Mesothelial cell of epicardium (in vitro differentiated cells): ENCODE measurements at regions not wholly inside any gene's neighbourhood (a gene's known extent, or its start where the extent isn't known, plus 50 kb on each side); places are given as distances from the start of the nearest gene placed in this dataset.
"Not testable (repeated sequence)": the region's sequence is repeated elsewhere in the genome, so short reads cannot be mapped to it uniquely, and the experiment has no call there.

Experiments used
- DNase-seq, 2 experiments: peaks; one replicate each; pipeline ENCODE4 v3.0.0; 2021; ENCODE audit warnings: low spot score in 2 of 2; ENCODE audit not compliant: unreplicated experiment in 2 of 2
- H3K27ac Mint-ChIP-seq: 2 replicates; pipeline ENCODE4 v1.8.0; 2021; ENCODE audit warnings: mixed read lengths
- H3K27me3 Mint-ChIP-seq: 2 replicates; pipeline ENCODE4 v1.8.0; 2021; ENCODE audit warnings: low read depth, mixed read lengths
- H3K36me3 Mint-ChIP-seq: 2 replicates; pipeline ENCODE4 v1.8.0; 2021; ENCODE audit warnings: mixed read lengths
- H3K4me1 Mint-ChIP-seq: 2 replicates; pipeline ENCODE4 v1.8.0; 2021; ENCODE audit warnings: mixed read lengths
- H3K4me3 Mint-ChIP-seq: 2 replicates; pipeline ENCODE4 v1.8.0; 2021; ENCODE audit warnings: mild to moderate bottlenecking, moderate library complexity, mixed read lengths
- H3K9me3 Mint-ChIP-seq: 2 replicates; pipeline ENCODE4 v1.8.0; 2021; ENCODE audit warnings: mixed read lengths
- TF ChIP-seq, protein P1 (sequence below): fragments of 200-600 bp; sonication (generic); IDR thresholded peaks from one replicate; pipeline ENCODE4 v1.5.0; 2021; ENCODE audit warnings: antibody characterized with exemption; ENCODE audit not compliant: unreplicated experiment

DNA sequence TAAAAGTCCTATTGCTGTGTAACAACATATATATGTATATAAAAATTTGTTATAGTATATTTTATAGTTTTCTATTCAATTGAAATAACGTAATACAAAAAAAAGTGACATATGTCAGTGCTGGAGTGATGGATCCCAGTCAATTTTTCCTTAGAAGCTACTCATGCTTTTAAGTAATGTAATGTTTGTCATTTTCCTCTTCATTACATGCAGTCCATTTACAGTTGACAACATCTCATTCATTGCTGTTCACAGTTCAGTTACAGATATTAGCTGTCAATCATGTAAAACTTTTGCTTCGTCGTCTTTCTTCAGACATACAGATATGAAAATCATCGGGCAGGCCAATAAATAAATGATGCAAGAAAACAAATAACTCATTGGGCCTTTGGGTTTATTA lies 525.1 kb upstream of the PRR20A start:
- TF ChIP-seq, protein P1, sequence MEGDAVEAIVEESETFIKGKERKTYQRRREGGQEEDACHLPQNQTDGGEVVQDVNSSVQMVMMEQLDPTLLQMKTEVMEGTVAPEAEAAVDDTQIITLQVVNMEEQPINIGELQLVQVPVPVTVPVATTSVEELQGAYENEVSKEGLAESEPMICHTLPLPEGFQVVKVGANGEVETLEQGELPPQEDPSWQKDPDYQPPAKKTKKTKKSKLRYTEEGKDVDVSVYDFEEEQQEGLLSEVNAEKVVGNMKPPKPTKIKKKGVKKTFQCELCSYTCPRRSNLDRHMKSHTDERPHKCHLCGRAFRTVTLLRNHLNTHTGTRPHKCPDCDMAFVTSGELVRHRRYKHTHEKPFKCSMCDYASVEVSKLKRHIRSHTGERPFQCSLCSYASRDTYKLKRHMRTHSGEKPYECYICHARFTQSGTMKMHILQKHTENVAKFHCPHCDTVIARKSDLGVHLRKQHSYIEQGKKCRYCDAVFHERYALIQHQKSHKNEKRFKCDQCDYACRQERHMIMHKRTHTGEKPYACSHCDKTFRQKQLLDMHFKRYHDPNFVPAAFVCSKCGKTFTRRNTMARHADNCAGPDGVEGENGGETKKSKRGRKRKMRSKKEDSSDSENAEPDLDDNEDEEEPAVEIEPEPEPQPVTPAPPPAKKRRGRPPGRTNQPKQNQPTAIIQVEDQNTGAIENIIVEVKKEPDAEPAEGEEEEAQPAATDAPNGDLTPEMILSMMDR = no peak
- Mint-ChIP-seq H3K36me3 (no peaks in the 10 kb centered on the region), H3K4me1 (no peaks in the 10 kb centered on the region), H3K9me3 (peaks cover 10% of the 10 kb centered on the region), H3K27ac (no peak overlapping the region), H3K4me3 (no peak overlapping the region), H3K27me3 (no peaks in the 10 kb centered on the region)
- DNase-seq = no peak

DNA sequence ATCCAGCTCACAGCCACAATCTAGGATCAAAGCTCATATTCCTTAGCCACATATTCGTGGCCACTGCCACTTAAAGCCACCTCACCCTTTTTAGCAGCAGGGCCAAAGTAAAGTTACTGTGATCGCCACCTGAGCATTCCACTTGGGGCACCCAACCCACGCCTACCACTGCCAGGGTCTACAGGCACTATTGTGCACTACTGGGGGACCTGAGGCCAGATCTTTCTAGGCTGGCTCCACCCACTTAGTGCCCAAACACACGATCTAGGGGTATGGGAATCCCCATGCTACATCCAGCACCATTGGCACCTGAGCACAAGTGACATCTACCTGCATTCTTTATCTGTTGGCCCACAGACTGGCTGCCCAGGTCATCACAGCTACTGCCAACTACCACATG lies 517.9 kb upstream of the PRR20A start:
- Mint-ChIP-seq H3K27me3 (no peaks in the 10 kb centered on the region), H3K4me3 (no peak overlapping the region), H3K36me3 (no peaks in the 10 kb centered on the region), H3K9me3 (peaks cover 27% of the 10 kb centered on the region), H3K27ac (no peak overlapping the region), H3K4me1 (no peaks in the 10 kb centered on the region)
- DNase-seq = no peak
- TF ChIP-seq, protein P1 = no peak

DNA sequence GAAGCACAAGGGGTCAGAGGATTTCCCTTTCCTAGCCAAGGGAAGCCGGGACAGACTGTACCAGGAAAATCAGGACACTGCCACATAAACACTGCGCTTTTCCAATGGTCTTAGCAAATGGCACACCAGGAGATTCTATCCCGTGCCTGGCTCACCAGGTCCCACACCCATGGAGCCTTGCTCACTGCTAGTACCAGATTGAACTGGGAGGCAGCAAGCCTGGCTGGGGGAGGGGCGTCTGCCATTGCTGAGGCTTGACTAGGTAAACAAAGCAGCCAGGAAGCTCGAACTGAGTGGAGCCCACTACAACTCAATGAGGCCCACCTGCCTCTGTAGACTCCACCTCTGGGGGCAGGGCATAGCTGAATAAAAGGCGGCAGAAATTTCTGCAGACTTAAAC lies 511.8 kb upstream of the PRR20A start:
- not testable (repeated sequence) for H3K4me3 Mint-ChIP-seq, H3K36me3 Mint-ChIP-seq, H3K27ac Mint-ChIP-seq, H3K27me3 Mint-ChIP-seq, H3K4me1 Mint-ChIP-seq, DNase-seq
- H3K9me3 Mint-ChIP-seq = peaks cover 50% of the 10 kb centered on the region

DNA sequence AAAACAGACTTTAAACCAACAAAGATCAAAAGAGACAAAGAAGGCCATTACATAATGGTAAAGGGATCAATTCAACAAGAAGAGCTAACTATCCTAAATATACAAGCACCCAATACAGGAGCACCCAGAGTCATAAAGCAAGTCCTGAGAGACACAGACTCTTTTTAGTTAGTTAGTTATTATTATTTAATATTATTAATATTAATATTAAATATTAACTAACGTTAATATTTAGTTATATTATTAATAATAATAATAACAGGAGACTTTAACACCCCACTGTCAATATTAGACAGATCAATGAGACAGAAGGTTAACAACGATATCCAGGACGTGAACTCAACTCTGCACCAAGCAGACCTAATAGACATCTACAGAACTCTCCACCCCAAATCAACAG lies 509.7 kb upstream of the PRR20A start:
- peaks cover 47% of the 10 kb centered on the region for H3K9me3 Mint-ChIP-seq
- H3K36me3 Mint-ChIP-seq, H3K27ac Mint-ChIP-seq, H3K4me1 Mint-ChIP-seq, H3K27me3 Mint-ChIP-seq, DNase-seq, H3K4me3 Mint-ChIP-seq: not testable (repeated sequence)

DNA sequence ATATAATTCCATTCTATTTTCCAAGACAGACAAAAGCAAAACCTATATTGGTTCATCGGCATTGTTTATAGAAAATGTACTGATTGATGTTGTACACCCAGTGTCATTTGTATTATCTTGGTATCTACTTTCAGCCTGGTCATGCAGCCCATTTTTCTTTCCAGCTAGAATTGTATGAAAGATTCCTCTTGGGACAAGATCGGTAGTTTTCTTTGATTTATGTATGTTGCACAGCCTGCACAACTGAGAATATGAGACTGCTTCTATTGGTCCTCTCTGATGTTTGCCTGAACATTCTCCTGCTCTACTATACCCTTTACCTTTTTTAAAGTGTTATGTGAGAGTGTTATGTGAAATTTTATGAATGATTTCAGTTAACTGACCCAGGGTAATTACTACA lies 487.7 kb upstream of the PRR20A start:
- no peak overlapping the region for H3K4me3 Mint-ChIP-seq
- H3K36me3 Mint-ChIP-seq = no peaks in the 10 kb centered on the region
- H3K27me3 Mint-ChIP-seq = no peaks in the 10 kb centered on the region
- H3K27ac Mint-ChIP-seq = no peak overlapping the region
- no peak for DNase-seq
- TF ChIP-seq, protein P1 = no peak
- H3K9me3 Mint-ChIP-seq = peaks cover 15% of the 10 kb centered on the region
- no peaks in the 10 kb centered on the region for H3K4me1 Mint-ChIP-seq

DNA sequence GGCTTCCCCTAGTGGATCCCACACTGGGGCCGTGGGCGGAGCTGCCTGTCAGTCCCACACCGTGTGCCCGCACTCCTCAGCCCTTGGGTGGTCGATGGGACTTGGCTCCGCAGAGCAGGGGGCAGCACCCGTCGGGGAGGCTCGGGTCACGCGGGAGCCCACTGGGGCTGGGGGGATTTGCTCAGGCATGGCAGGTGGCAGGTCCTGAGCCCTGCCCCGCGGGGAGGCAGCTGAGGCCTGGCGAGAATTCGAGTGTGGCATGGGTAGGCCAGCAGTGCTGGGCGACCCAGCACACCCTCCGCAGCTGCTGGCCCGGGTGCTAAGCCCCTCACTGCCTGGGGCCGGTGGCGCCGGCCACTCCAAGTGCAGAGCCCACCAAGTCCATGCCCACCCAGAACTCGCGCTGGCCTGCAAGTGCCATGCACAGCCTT lies 481.7 kb upstream of the PRR20A start:
- TF ChIP-seq, protein P1 = no peak
- no peak overlapping the region for H3K4me3 Mint-ChIP-seq
- H3K27me3 Mint-ChIP-seq = no peaks in the 10 kb centered on the region
- peaks cover 29% of the 10 kb centered on the region for H3K9me3 Mint-ChIP-seq
- no peaks in the 10 kb centered on the region for H3K4me1 Mint-ChIP-seq
- H3K36me3 Mint-ChIP-seq = peaks cover 2% of the 10 kb centered on the region
- no peak for DNase-seq
- no peak overlapping the region for H3K27ac Mint-ChIP-seq

DNA sequence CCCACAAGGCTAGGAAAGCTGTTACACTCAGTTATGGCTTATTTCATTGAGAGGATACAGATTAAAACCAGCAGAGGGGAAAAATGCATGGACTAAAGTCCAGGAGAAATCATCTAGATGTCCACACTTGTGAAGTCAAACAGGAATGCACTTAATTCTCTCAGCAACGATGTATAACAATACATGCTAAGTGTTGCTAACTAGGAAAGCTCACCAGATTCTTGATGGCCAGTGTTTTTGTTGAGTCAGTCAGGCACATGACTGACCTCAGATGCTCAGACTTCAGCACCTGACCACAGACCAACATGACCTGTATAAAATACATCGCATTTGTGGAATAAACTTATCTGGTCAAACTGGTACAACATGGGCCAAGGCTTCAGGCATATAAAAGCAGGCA lies 470.2 kb upstream of the PRR20A start:
- Mint-ChIP-seq H3K4me3 (no peak overlapping the region), H3K4me1 (peaks cover 3% of the 10 kb centered on the region), H3K36me3 (no peaks in the 10 kb centered on the region), H3K27ac (no peak overlapping the region), H3K27me3 (no peaks in the 10 kb centered on the region), H3K9me3 (peaks cover 12% of the 10 kb centered on the region)
- TF ChIP-seq, protein P1 = no peak
- DNase-seq = no peak
